ENCODE measurements at regions not wholly inside any gene's neighbourhood (a gene's known extent, or its start where the extent isn't known, plus 50 kb on each side); places are given as distances from the start of the nearest gene placed in this dataset.

GRCh38 chr2:2566396-2567323 lies 235.6 kb upstream of the MYT1L start:
- no peak overlapping the region for H3K9ac ChIP-seq
- no peaks in the 10 kb centered on the region for H3F3A ChIP-seq (replicated peaks; ENCODE audit: insufficient read depth)
- H3K79me2 ChIP-seq (ENCODE audit: insufficient read depth): no peaks in the 10 kb centered on the region
- no peaks in the 10 kb centered on the region; a peak in 1 of 4 replicates for H3K4me1 ChIP-seq (ENCODE audit: control insufficient read depth in 1 of 2, insufficient read depth in 2 of 2, low read depth in 1 of 2, low read length in 1 of 2)
- no peaks in the 10 kb centered on the region for H3K9me2 ChIP-seq
- H3K9me3 ChIP-seq: no peaks in the 10 kb centered on the region
- no peak for TF ChIP-seq IRF3 (IDR thresholded peaks at IDR 0.05; ENCODE audit: low read depth, low read length)
- TF ChIP-seq SMC3 (IDR thresholded peaks at IDR 0.05; ENCODE audit: low read depth, low read length): no peak
- TF ChIP-seq MEF2A (IDR thresholded peaks at IDR 0.05; ENCODE audit: borderline replicate concordance, low read depth): no peak
- no peak for TF ChIP-seq FOXJ3 (CRISPR knock-in tag; IDR thresholded peaks at IDR 0.05)
- no peak for TF ChIP-seq RXRA (IDR thresholded peaks at IDR 0.05; ENCODE audit: borderline replicate concordance, low read depth)
- TF ChIP-seq YY1 (IDR thresholded peaks at IDR 0.05; ENCODE audit: low read depth): no peak
- no peak for TF ChIP-seq RCOR1 (IDR thresholded peaks at IDR 0.05; ENCODE audit: low read length)
- no peak for TF ChIP-seq SIN3A (IDR thresholded peaks at IDR 0.05; ENCODE audit: borderline replicate concordance, low read depth, low read length)
- TF ChIP-seq GATA2 (CRISPR knock-in tag; IDR thresholded peaks at IDR 0.05): no peak
- no peak for TF ChIP-seq NFIC (IDR thresholded peaks at IDR 0.05; ENCODE audit: borderline replicate concordance)
- TF ChIP-seq NRF1 (IDR thresholded peaks at IDR 0.05; ENCODE audit: low read depth, low read length): no peak
- no peak for TF ChIP-seq ZBTB33 (IDR thresholded peaks at IDR 0.05; ENCODE audit: borderline replicate concordance, low read depth)
- no peak for TF ChIP-seq JUND (IDR thresholded peaks at IDR 0.05)
- TF ChIP-seq EP300 (IDR thresholded peaks at IDR 0.05; ENCODE audit: borderline replicate concordance in 1 of 2, low read depth in 1 of 2, low read length in 1 of 2): no peak
- no peak for TF ChIP-seq TAF1 (IDR thresholded peaks at IDR 0.05; ENCODE audit: borderline replicate concordance, low read depth, low read length)
- H3K36me3 ChIP-seq (replicated peaks in 1 of 2; ENCODE audit: control insufficient read depth in 1 of 2, insufficient read depth in 2 of 2, low read length in 1 of 2): no peaks in the 10 kb centered on the region
- H3K27me3 ChIP-seq (ENCODE audit: insufficient read depth): no peaks in the 10 kb centered on the region
- no peak overlapping the region for H3K4me2 ChIP-seq
- POLR2A ChIA-PET: no interaction called here
- DNase-seq: no peak
- H4K20me1 ChIP-seq (ENCODE audit: insufficient read depth): no peaks in the 10 kb centered on the region
- no peak overlapping the region for H3K4me3 ChIP-seq (ENCODE audit: low read depth in 2 of 2, low read length in 1 of 2)
- 52% methylated on average over 26 of the region's 26 CpGs for WGBS (ENCODE audit: low lambda C conversion rate)
- CTCF ChIA-PET: interaction anchor here (0.8 kb wide), 1 partner anchor 10 kb away, joined by 4 read pairs; no protein-coding TSS in a partner anchor
- H3K27ac ChIP-seq (ENCODE audit: low read depth in 2 of 2, low read length in 1 of 2): no peak overlapping the region
- H2AFZ ChIP-seq (ENCODE audit: low read depth): no peak overlapping the region
